NCI-H524 treated with DMSO at 0.1 percent for 48 hours (cell line): ENCODE measurements at regions not wholly inside any gene's neighbourhood (a gene's known extent, or its start where the extent isn't known, plus 50 kb on each side); places are given as distances from the start of the nearest gene placed in this dataset.

Experiments
- DNase-seq: peaks from one replicate; lab custom pipeline; 2025; lab: John Stamatoyannopoulos, UW

GRCh38 chr3:30206051-30206450 lies 400.4 kb upstream of the TGFBR2 start:
- no peak for DNase-seq

GRCh38 chr3:30221619-30222018 lies 384.8 kb upstream of the TGFBR2 start:
- no peak for DNase-seq

GRCh38 chr3:30222441-30222840 lies 384.0 kb upstream of the TGFBR2 start:
- DNase-seq: no peak

DNA sequence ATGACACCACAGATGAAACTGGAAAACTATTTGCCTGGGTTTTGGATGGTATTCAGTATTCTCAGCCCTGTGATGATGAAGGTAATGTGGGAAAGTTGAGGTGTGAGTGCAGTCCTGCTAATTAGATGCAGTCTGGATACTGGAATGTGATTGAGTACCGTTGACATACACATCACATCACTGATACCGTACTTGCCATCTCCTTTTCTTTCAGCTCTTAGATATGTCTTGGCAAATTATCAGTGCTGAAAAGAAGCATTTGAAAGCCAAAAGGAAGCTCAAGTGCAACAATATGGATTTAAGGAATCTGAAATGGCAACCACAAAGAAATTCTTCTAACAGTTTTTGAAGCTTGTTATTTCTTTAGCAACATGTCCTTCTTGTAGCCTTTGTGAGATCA lies 381.4 kb upstream of the TGFBR2 start:
- DNase-seq: no peak

GRCh38 chr3:30226601-30227151 lies 379.7 kb upstream of the TGFBR2 start:
- DNase-seq: no peak

GRCh38 chr3:30227571-30228301 lies 378.7 kb upstream of the TGFBR2 start:
- no peak for DNase-seq

DNA sequence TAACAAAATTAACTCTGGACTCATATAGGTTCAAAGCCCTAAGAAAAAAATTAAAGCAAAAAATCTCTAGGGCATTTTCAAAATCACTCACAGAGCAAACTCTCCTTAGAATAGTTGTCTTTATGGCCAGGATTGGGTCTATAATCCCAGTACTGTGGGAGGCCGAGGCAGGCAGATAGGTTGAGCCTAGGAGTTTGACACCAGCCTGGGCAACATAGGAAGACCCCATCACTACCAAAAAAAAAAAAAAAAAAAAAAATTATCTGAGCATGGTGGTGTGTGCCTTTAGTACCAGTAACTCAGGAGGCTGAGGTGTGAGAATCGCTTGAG lies 378.1 kb upstream of the TGFBR2 start:
- no peak for DNase-seq

- no peak for DNase-seq
Measured at GRCh38 chr3:30231277-30232141, 374.9 kb upstream of the TGFBR2 start.

- no peak for DNase-seq
Measured at GRCh38 chr3:30232142-30232541, 374.3 kb upstream of the TGFBR2 start.

- DNase-seq: no peak
Measured at GRCh38 chr3:30233913-30234646, 372.3 kb upstream of the TGFBR2 start.

- no peak for DNase-seq
Measured at GRCh38 chr3:30236011-30236410, 370.4 kb upstream of the TGFBR2 start.

DNA sequence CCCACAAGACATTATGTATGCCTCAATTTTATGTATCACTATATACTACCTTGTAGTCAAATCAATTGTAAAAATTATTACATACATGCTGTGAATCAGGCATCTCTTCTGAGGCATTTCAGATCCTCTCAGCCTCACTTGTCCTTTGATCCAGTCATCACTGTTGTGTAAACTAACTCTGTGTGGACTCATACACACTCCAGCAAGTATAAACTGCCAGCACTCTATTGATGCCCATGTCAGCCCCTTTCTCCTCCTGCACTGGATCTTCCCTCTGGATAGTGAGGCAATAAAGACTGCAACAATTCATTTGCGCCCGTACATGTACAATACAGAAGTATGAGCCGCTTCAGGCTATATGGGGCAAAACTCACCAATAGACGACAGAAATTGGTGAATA lies 364.7 kb upstream of the TGFBR2 start:
- no peak for DNase-seq

DNA sequence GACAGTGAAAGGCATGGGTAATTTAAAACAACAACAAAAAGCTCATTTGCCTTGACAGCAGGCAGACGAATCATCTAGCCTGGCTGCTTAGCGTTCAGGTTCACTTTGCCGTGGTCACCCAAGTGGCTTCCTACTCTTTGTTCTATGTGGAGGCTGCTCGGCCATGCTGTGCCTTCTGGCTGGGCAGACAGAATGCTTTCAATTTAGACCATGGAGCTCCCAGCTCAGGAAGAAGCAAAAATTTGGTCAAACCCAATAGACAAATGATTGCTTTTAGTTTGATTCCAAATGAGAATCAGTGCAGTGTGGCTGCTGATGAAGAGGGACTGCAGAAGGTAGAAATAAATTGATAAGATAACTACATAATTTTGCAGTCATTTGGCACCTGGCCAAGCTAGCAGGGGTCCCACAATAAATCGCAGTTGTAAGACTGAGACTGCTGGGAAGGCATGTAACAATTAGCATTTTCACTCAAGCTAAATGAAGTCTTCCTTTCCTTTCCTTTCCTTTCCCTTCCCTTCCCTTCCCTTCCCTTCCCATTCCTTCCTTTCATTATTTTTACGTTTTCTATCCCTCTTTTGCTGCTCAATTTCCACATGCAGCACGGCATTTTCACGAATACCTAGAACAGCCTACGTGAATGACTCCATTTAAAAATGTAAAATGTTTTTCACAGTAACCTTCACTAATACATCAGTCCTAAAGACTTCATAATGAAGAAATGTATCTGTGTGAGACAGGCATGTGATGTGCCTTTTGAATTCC lies 360.4 kb upstream of the TGFBR2 start:
- no peak for DNase-seq

DNA sequence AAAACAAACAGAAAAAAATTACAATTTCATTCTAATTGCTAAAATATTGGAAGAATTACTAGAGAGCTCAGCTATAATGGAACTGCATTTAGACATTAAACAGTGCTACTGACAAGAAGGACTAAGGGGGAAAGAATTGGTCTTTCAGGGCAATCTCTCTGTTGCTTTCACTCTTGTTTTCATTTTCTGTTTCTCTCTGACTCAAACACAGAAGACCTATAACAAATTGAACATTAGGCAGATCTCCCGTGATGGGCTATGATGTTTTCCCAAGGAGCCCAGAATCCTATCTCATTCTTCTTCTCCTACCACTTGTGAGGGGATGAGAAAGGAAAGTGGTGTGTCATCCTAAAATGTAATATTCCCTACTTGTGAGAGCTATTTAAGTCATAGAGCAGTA lies 358.0 kb upstream of the TGFBR2 start:
- DNase-seq: no peak

DNA sequence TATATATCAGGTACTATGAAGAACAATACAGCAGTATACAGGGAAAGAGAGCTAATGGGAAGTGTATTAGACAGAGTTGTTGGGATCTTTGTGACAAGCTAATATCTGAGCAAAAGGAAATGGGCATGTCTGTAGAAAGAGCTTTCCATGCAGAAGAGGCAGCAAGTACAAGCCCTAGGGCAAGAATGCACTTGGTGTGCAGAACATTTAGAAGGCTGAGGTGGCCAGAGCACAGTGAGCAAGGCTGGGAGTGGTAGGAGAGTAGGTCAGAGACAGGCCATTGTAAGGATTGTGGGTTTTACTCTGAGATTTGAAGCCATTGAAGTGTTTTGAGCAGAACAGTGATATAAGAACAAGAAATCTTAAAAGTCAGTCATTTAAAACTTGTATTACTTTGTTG lies 353.9 kb upstream of the TGFBR2 start:
- DNase-seq: no peak

DNA sequence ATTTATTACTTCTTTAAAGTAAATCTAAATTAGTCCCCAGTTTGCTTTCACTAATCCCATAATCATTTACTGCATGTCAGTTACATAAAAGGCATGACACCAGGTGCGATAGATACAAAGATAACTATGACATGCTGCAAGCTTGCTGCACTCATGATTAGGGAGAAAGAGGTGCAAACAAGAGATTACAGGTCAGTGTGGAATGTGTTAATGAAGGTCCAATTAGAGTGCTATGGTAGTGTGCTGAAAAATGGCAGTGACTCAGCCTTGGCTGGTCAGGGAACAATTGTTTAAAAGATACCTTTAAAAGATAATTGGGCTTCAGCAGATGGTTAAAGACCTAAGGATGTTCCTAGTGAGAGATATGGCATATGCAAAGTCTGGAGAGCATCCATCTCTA lies 352.6 kb upstream of the TGFBR2 start:
- DNase-seq: no peak

GRCh38 chr3:30256474-30256873 lies 349.9 kb upstream of the TGFBR2 start:
- no peak for DNase-seq

DNA sequence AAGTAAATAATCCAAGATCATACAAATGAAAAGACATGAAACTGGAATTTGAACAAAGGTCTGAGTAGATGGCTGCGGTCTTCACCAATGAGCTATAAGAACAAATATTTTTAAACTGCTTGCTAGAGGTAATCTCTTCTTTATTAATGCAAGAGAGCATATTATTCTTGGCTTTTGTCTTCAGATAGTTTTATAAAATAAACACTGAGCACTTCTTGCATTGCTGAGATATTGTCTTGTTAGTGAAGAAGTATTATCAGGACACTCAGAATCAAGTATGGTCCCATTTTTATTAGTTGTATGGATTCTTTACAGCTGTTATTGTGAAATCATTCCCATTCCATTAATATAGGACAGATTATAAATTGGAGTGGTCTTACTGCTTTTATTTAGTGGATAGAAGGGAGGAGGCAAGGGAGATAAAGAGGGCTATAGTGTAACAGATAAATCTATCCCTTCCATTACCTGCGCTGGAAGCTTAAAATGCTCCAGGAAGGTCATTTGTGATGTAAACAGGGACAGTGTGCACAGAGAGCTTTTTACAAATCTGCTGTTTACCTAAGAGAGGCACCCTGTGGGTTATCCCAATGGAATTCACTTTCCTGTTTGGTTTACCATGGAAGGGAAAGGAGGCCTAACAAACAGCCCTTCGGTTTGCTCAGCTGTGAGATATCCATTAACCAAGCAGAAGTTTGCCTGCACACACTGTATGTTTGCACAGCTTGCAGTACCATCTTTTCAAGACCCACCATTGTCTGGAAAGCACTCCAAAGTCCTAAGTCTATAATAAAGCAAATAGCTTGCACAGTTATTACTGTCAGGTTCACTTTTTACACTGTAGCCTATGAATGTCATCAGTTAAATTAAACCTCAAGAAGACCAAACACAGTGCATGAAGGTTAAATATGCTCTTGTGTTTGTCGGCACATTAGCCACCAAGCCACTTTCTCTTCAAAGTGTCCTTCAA lies 347.7 kb upstream of the TGFBR2 start:
- no peak for DNase-seq

DNA sequence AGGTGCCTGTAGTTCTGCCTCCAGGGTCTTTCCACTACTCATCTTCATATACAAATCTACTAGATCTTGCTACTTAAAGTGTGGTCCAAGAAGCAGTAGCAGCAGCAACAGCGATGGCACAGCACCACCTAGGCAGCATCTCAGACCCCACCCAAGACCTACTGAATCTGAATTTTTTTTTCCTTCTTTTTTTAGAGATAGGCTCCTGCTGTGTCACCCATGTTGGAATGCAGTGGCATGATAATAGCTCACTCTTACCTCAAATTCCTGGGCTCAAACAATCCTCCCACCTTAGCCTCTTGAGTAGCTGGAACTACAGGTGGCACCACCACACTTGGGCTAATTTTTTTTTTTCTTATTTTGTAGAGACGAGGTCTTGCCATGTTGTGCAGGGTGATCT lies 346.7 kb upstream of the TGFBR2 start:
- DNase-seq: no peak

DNA sequence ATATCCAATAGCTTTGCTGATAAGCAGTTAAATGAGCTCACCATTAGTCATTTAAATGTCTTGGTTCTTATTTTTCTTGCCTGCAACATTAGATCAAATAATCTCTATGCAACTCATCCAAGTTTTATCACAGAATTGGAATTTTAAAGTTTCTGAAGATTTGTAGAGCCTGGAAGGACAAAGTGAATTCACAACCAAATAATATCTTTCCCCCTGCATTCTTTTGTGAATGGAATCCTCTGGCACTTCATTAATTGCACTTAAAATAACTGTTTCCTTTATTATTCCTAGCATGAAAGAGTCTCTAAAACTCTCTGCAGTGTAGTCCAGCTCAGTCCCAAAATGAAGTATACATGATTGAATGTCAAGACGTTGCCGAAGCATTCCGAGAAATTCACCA lies 345.6 kb upstream of the TGFBR2 start:
- DNase-seq: no peak
